Prostate gland (tissue), 2 donors: ENCODE measurements at regions not wholly inside any gene's neighbourhood (a gene's known extent, or its start where the extent isn't known, plus 50 kb on each side); places are given as distances from the start of the nearest gene placed in this dataset.

ENCODE experiments used
- DNase-seq: peaks from one replicate; pipeline ENCODE4 v3.0.0-alpha.2; 2019; ENCODE audit warnings: low spot score
- H3K27ac ChIP-seq, 2 donors: fragments of 200-600 bp; sonication (generic); 2 replicates each; pipeline ENCODE4 v1.5.1; 2017 to 2019
- H3K27me3 ChIP-seq: fragments of 200-600 bp; sonication (generic); replicated peaks from 2 replicates; pipeline ENCODE4 v1.5.1; 2019; ENCODE audit not compliant: insufficient read depth
- H3K36me3 ChIP-seq, 2 donors: fragments of 200-600 bp; sonication (generic); 1 replicate in 1 of 2; 2 replicates in 1 of 2; pipeline versions ENCODE4 v1.5.1 to v1.8.1; 2017 to 2019
- H3K4me1 ChIP-seq: fragments of 200-600 bp; sonication (generic); replicated peaks from 2 replicates; pipeline ENCODE4 v1.5.1; 2019
- H3K4me3 ChIP-seq, 2 donors: fragments of 200-600 bp; sonication (generic); 2 replicates each; pipeline ENCODE4 v1.5.1; 2017 to 2019
- H3K9me3 ChIP-seq: fragments of 200-600 bp; sonication (generic); 2 replicates; pipeline ENCODE4 v1.5.1; 2017
- CTCF ChIP-seq, 4 experiments: fragments of 200-600 bp in 2 of 4; fragments of 450-650 bp in 2 of 4; sonication (generic) in 2 of 4; IDR thresholded peaks; 1 replicate in 3 of 4; 2 replicates in 1 of 4; pipeline ENCODE4 v1.5.1; 2016 to 2019; ENCODE audit warnings: antibody characterized with exemption in 4 of 4, mild to moderate bottlenecking in 2 of 4, moderate library complexity in 2 of 4
- POLR2A ChIP-seq: fragments of 450-650 bp; IDR thresholded peaks from one replicate; pipeline ENCODE4 v1.6.1; 2016; ENCODE audit warnings: antibody characterized with exemption, mild to moderate bottlenecking
- POLR2AphosphoS5 ChIP-seq: sonication (generic); formaldehyde crosslinking; IDR thresholded peaks from one replicate; pipeline ENCODE4 v1.6.1; 2017; ENCODE audit warnings: antibody characterized with exemption
- WGBS: methylation state at CpG from one replicate; pipeline ENCODE4 v1.1.5; 2018; 5-methylcytosine and 5-hydroxymethylcytosine counted together
- intact Hi-C: fragments of 100-400 bp; cut with DNase I; formaldehyde crosslinking; loops from one replicate; pipeline ENCODE4 v1.14.2; 2022

DNA sequence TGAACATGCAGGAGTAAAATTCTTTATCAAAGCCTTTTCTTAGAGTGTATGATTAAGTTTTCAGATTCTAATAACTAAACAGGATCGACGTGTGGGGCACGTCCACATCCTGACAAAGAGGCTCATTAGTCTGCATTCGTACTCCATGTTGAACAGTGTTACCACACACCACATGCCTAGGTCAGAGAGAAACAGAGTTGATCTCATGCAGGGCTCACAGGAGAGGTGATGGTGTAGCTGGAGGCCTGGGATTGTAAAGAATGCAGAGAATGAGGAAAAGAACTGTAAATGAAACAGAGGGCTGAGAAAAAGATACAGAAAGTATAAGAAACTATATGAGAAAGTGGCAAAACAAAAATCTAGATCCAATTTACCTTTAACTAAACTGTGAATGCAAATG, 632.5 kb downstream of the BCL11A start:
- no peaks in the 10 kb centered on the region for H3K36me3 ChIP-seq
- intact Hi-C loops = no loop called here
- no peaks in the 10 kb centered on the region for H3K27me3 ChIP-seq
- 89% methylated on average over 4 of the region's 4 CpGs for WGBS
- no peak for TF ChIP-seq POLR2A
- no peak for TF ChIP-seq POLR2AphosphoS5
- TF ChIP-seq CTCF (IDR thresholded peaks at IDR 0.05) = no peak
- no peak overlapping the region for H3K4me3 ChIP-seq
- H3K27ac ChIP-seq = no peak overlapping the region
- DNase-seq = no peak
- H3K9me3 ChIP-seq = no peaks in the 10 kb centered on the region
- no peaks in the 10 kb centered on the region for H3K4me1 ChIP-seq

DNA sequence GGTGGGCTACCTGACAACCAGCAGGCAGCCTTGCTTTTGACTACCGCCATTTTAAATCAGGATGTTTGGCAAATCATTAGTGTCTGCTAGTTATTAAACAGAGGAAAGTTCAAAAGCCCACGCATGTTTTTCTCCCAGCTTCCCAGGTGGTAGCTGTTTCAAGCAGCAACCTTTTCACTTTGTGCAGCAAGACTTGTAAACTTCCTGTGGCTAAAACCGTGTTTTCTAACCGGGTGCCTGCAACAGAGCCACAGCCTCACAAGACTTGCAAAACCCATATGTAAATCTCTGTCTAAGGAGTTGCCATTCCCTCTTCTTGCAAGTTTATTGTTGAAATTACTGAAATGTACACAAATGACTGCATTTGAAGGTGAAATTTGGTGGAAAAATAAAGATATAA, 633.1 kb downstream of the BCL11A start:
- intact Hi-C loops = no loop called here
- DNase-seq = no peak
- 65% methylated on average over 4 of the region's 4 CpGs for WGBS
- Histone ChIP-seq H3K27ac (no peak overlapping the region), H3K36me3 (no peaks in the 10 kb centered on the region), H3K9me3 (no peaks in the 10 kb centered on the region), H3K4me3 (no peak overlapping the region), H3K4me1 (no peaks in the 10 kb centered on the region), H3K27me3 (no peaks in the 10 kb centered on the region)
- no peak for TF ChIP-seq CTCF (IDR thresholded peaks at IDR 0.05)
- no peak for TF ChIP-seq POLR2AphosphoS5
- TF ChIP-seq POLR2A = no peak

DNA sequence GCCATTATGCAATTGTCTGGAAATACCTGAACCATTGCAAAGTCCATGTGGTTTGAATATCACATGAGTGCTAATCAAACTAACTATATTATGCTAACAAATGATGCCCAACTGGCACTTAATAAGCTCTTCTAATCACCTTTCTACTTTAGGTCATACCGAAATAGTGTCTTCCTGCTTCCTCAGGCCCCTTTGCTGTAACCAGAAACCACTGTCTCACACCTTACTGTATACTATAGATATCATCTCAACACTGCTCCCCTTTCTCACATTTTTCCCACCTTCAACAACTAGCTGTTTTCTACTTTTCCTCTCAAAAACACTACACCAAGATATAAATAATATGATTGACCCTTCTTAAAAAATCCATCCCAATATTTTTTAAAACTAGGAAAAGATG, 633.9 kb downstream of the BCL11A start:
- Histone ChIP-seq H3K36me3 (no peaks in the 10 kb centered on the region), H3K9me3 (no peaks in the 10 kb centered on the region), H3K27me3 (no peaks in the 10 kb centered on the region), H3K4me1 (no peaks in the 10 kb centered on the region), H3K27ac (no peak overlapping the region), H3K4me3 (no peak overlapping the region)
- intact Hi-C loops = no loop called here
- 69% methylated on average over 1 of the region's 1 CpG for WGBS
- TF ChIP-seq POLR2A = no peak
- TF ChIP-seq CTCF (IDR thresholded peaks at IDR 0.05) = no peak
- no peak for TF ChIP-seq POLR2AphosphoS5
- no peak for DNase-seq

DNA sequence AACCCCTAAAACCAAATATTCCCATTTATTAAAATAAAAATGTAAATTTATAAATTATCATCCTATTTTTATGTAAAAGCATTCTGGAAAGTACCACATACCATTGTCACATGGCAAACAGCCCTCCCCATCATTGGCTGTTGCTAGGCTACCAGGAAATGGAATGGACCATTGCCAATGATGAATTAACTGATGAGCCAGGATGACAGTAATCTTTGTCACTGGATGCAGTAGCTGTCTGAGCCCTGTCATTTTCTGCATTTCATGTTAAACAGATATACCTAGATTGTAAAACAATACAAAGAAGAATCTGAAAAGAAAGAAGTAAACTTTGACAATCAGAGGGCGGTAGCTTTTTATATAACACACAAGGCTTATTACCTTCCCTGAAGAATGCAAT, 641.4 kb downstream of the BCL11A start:
- Histone ChIP-seq H3K9me3 (no peaks in the 10 kb centered on the region), H3K27ac (no peak overlapping the region), H3K27me3 (no peaks in the 10 kb centered on the region), H3K36me3 (no peaks in the 10 kb centered on the region), H3K4me3 (no peak overlapping the region), H3K4me1 (no peaks in the 10 kb centered on the region)
- no peak for DNase-seq
- 38% methylated on average over 1 of the region's 1 CpG for WGBS
- intact Hi-C loops = no loop called here
- no peak for TF ChIP-seq POLR2A
- TF ChIP-seq POLR2AphosphoS5 = no peak
- no peak for TF ChIP-seq CTCF (IDR thresholded peaks at IDR 0.05)

- intact Hi-C loops = no loop called here
- TF ChIP-seq POLR2A (no peak), CTCF (IDR thresholded peaks at IDR 0.05) (no peak), POLR2AphosphoS5 (no peak)
- no peak overlapping the region for H3K4me3 ChIP-seq
- H3K9me3 ChIP-seq = no peaks in the 10 kb centered on the region
- WGBS = 97% methylated on average over 1 of the region's 1 CpG
- no peaks in the 10 kb centered on the region for H3K4me1 ChIP-seq
- H3K27ac ChIP-seq = no peak overlapping the region
- no peaks in the 10 kb centered on the region for H3K27me3 ChIP-seq
- no peaks in the 10 kb centered on the region for H3K36me3 ChIP-seq
- no peak for DNase-seq
Measured at GRCh38 chr2:59910166-59910565, 643.3 kb downstream of the BCL11A start.
